ENCODE measurements at regions not wholly inside any gene's neighbourhood (a gene's known extent, or its start where the extent isn't known, plus 50 kb on each side); places are given as distances from the start of the nearest gene placed in this dataset.
"Not testable (repeated sequence)": the region's sequence is repeated elsewhere in the genome, so short reads cannot be mapped to it uniquely, and the experiment has no call there.

GRCh38 chr9:108803428-108804065 lies 52.2 kb downstream of the ACTL7B start:
- no peak for DNase-seq (ENCODE audit: low read depth)

GRCh38 chr9:108802967-108803366 lies 52.8 kb downstream of the ACTL7B start:
- DNase-seq (ENCODE audit: low read depth): no peak

GRCh38 chr9:108801949-108802348 lies 53.8 kb downstream of the ACTL7B start:
- no peak for DNase-seq (ENCODE audit: low read depth)

- no peak for DNase-seq (ENCODE audit: low read depth)
Observed at GRCh38 chr9:108800632-108801099, 55.1 kb downstream of the ACTL7B start.

GRCh38 chr9:108793573-108793972 lies 62.2 kb downstream of the ACTL7B start:
- no peak for DNase-seq (ENCODE audit: low read depth)

- DNase-seq (ENCODE audit: low read depth): no peak
Observed at GRCh38 chr9:108789742-108790141, 66.0 kb downstream of the ACTL7B start.

GRCh38 chr9:108787690-108788048 lies 68.1 kb downstream of the ACTL7B start:
- no peak for DNase-seq (ENCODE audit: low read depth)

- DNase-seq (ENCODE audit: low read depth): no peak
Observed at GRCh38 chr9:108786901-108787689, 68.7 kb downstream of the ACTL7B start.

- no peak for DNase-seq (ENCODE audit: low read depth)
Observed at GRCh38 chr9:108786322-108786721, 69.5 kb downstream of the ACTL7B start.

GRCh38 chr9:108784998-108785397 lies 70.8 kb downstream of the ACTL7B start:
- no peak for DNase-seq (ENCODE audit: low read depth)

GRCh38 chr9:108783731-108784495 lies 71.9 kb downstream of the ACTL7B start:
- DNase-seq (ENCODE audit: low read depth): no peak

GRCh38 chr9:108783326-108783725 lies 72.5 kb downstream of the ACTL7B start:
- DNase-seq (ENCODE audit: low read depth): no peak

GRCh38 chr9:108780942-108781734 lies 74.6 kb downstream of the ACTL7B start:
- no peak for DNase-seq (ENCODE audit: low read depth)

- no peak for DNase-seq (ENCODE audit: low read depth)
Observed at GRCh38 chr9:108779551-108780325, 76.0 kb downstream of the ACTL7B start.

GRCh38 chr9:108776920-108777639 lies 78.7 kb downstream of the ACTL7B start:
- no peak for DNase-seq (ENCODE audit: low read depth)

- no peak for DNase-seq (ENCODE audit: low read depth)
Observed at GRCh38 chr9:108775901-108776306, 79.9 kb downstream of the ACTL7B start.

- not testable (repeated sequence) for DNase-seq (ENCODE audit: low read depth)
Observed at GRCh38 chr9:108774088-108774487, 81.7 kb downstream of the ACTL7B start.

GRCh38 chr9:108772301-108772894 lies 83.4 kb downstream of the ACTL7B start:
- DNase-seq (ENCODE audit: low read depth): no peak

- no peak for DNase-seq (ENCODE audit: low read depth)
Observed at GRCh38 chr9:108768744-108769143, 87.0 kb downstream of the ACTL7B start.

GRCh38 chr9:108766626-108767161 lies 89.1 kb downstream of the ACTL7B start:
- DNase-seq (ENCODE audit: low read depth): no peak
